ENCODE measurements at regions not wholly inside any gene's neighbourhood (a gene's known extent, or its start where the extent isn't known, plus 50 kb on each side); places are given as distances from the start of the nearest gene placed in this dataset.

DNA sequence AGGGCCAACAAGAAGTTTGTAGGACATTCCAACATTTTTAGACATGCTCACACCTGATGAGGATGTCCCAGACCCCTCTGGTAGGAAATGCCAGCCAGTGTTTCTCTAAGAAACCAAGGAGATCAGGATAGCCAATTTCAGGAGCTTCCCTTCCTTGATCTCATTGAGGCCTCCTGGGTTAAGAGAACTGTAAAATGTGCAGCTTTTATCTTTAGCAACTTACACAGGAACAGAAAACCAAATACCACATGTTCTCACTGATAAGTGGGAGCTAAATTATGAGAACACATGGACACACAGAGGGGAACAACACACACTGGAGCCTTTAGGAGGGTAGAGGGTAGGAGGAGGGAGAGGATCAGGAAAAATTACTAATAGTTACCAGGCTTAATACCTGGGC is 99.6 kb upstream of the MAP2 start:
- TF ChIP-seq, protein P1, sequence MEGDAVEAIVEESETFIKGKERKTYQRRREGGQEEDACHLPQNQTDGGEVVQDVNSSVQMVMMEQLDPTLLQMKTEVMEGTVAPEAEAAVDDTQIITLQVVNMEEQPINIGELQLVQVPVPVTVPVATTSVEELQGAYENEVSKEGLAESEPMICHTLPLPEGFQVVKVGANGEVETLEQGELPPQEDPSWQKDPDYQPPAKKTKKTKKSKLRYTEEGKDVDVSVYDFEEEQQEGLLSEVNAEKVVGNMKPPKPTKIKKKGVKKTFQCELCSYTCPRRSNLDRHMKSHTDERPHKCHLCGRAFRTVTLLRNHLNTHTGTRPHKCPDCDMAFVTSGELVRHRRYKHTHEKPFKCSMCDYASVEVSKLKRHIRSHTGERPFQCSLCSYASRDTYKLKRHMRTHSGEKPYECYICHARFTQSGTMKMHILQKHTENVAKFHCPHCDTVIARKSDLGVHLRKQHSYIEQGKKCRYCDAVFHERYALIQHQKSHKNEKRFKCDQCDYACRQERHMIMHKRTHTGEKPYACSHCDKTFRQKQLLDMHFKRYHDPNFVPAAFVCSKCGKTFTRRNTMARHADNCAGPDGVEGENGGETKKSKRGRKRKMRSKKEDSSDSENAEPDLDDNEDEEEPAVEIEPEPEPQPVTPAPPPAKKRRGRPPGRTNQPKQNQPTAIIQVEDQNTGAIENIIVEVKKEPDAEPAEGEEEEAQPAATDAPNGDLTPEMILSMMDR (IDR thresholded peaks at IDR 0.05) = no peak
- no peak for TF ChIP-seq POLR2A (IDR thresholded peaks at IDR 0.05)

Measured in Peyer's patch (tissue), 4 donors.